ENCODE measurements at regions not wholly inside any gene's neighbourhood (a gene's known extent, or its start where the extent isn't known, plus 50 kb on each side); places are given as distances from the start of the nearest gene placed in this dataset.
A peak's percentile ranks its signal among the peaks of the same experiment; 100 is the strongest.

DNA sequence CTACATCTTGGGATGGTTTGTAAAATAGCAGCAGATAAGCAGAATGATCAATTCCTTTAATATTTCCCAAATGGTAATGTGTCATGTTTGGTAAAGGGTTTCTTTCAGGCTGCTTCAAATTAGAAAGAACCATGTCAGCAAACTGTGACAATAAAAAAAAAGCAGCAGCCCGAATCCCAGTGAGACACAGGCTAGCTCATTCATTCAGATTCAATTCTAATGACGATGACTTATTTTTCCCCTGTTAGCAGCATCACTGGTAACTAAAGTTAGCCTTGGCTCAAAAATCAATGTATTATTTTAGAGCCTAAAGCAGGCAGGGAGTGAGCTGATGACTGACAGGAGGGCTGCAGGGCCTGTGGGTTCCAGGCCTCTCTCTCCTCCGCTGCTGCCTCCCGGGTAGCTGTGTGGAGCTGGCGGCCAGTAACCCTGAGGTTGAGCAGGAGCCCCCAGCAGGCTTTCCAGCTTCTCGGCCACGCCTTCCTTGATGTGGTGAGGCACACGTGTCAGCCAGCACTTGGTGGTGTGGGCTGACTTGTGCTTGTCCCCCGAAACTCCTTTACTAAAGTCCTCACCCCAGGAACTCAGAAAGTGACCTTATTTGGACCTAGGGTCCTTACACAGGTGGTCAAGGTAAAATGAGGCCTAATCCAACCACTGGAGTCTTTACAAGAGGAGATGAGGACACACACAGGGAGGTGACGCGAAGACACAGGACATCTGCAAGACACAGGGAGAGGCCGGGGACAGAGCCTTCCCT lies 120.5 kb upstream of the HS6ST1 start:
- DNase-seq, result no peak

DNA sequence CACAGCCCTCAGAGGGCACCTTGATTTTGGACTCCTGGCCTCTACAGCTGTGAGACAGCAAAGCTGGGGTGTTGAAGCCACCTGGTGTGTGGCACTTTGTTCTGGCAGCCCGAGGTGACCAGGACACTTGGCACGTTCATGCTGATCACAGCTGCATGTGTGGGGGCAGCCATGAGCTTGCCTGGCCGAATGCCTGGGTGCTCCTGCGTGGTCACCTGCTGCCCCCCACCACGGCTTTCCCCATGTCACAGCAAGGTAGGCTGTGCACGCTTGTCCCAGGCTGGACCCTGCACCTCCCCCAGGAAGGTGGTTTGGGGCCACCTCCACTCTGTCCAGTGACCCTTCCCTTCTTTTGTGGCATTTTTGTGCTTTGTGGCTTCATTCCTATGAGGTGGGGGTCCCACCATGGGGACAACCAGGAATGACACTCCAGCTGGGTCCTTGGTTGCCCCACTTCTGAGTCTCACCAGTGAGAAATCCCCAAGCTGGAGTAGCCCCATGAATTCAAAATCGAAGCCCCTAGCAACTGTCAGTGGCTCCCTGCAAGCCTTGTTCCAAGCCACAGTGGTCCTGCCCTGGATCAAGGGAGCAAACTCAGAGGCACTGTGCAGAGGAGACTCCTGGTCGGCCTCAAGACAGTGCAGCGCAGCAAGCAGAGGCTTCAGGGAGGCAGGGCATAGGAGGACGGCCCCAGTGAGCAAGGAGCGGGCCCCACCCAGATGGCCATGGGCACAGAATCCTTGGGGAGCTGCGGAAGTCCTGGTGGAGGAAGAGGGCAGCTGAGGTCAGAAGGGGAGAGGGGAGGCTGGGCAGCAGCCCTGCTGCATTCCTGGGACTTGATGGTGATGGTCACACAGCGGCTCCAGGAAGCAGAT lies 121.4 kb upstream of the HS6ST1 start:
- no peak for DNase-seq

GRCh38 chr2:128440666-128441340 lies 122.1 kb upstream of the HS6ST1 start:
- DNase-seq, result no peak

GRCh38 chr2:128441341-128442052 lies 122.8 kb upstream of the HS6ST1 start:
- DNase-seq, result no peak

DNA sequence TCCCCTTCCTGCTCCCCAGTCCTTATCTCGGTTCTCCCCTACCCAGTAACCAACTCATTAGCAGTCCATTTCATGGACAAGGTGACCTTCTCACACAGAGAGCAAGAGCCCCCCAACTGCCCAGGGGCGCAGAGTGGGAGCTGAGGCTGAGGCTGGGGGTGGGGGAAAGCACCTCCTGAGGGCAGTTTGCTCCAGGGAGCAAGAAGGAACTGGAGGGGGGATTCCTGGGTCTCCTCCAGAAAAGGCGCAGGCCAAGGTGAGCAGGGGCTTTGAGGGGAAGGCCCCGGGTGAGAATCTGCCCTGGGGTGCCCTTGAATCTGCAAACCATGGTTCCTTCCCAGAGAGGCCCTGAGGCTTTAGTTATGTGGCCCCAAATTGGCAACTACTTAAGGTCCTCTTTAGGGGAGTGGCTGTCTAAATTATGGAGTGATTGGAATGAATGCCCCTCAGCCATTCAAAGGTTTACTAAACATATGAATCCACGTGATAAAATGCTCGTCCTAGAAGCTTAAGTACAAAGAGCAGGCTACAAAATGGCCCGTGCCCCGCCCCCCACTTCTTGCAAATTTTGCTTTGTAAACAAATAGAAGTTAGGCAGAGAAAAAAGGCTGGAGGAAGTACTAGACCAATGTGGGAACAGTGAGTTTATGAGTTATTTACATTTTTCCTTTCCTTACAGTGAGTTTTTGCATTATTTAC lies 123.5 kb upstream of the HS6ST1 start:
- DNase-seq, result no peak

DNA sequence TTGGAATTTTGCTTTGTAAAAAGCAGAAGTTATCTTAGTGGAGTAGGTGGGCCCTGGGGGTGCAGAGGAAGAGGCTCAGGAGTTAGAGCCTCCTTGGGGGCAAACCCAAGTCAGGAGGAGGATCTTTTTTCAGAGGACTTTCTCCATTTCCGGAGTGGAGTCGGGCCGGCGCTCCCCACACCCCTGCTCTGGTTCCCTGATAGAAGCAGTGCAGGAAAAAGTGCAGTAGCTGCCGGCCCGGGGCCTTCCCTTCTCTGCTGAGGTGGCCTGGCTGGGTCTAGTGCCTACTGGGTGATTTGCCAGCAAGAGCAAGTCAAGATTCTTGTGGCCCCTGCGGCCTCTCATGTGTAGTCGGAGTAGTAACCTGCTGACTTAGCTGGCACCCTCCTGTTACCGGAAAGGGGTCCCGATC lies 124.2 kb upstream of the HS6ST1 start:
- DNase-seq, result no peak

GRCh38 chr2:128444121-128444771 lies 125.6 kb upstream of the HS6ST1 start:
- DNase-seq, result peak; percentile 58

DNA sequence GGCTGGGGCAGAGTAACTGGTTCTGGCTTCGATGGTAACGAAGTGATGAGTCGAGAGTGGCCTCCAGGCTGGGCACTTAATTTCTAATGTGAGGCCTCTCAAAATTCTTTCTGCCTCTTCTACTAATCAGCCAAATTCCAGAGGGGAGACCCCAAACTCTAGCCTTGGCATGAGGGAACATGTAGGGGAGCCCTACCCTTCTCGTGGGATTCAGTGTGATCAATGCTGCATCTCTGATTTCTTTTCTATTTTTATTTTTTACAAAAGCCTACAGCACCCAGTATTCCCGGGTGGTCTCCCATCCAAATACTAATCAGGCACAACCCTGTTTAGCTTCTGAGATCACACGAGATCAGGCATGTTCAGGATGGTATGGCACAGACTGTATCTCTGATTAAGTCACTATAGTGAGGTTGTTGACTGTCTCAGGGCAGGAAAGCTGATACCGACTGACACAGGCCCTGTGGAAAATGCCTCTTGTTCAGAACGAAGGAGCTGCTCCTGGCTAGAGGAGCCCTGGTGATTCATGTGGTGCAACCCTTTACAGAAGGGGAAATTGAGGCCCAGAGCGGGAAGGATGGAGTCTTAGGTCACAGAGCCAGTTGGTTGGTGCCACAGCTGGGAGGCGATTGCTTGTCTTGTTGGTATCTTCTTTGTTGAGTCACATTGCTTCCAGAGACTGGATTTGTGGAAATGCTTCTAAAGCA lies 126.3 kb upstream of the HS6ST1 start:
- no peak for DNase-seq

- no peak for DNase-seq
Observed at GRCh38 chr2:128445523-128445900, 126.8 kb upstream of the HS6ST1 start.

DNA sequence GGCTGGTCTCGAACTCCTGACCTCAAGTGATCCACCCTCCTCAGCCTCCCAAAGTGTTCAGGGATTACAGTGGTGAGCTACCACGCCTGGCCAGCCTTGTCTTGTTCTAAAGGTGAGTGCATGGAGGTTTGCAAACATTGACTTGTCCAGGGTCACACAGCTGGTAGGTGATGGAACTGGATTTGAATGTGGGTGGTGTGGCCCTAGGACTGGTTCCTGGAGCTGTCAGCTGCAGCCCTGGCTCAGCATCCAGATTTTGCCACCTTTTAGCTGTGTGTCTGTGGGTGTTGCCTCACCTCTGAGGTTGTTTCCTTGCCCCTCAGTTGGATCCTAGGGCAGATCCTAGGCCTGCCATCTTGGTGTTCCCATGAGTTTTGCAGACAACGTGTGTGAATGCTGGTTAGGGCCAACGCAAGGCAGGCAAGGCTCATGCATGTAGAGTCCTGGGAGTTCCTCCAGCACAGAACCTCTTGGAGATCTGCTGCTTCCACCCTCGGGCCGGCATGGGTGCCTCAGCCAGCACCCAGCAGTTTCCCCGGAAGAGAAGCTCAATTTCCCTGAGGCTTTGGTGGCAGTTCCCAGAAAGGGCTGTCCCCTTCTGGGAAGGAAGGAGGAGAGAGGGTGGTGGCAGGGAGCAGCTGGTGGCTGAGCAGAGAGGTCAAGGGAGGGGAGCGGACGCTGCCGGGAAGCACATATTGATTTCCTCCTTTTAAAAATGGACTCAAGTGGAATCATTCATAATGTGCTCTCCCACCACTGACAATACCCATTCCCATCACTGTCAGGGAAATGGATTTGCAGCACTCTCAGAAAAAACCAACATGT lies 127.6 kb upstream of the HS6ST1 start:
- peak; percentile 77 for DNase-seq

GRCh38 chr2:128446874-128447537 lies 128.3 kb upstream of the HS6ST1 start:
- DNase-seq, result no peak

- DNase-seq, result no peak
Observed at GRCh38 chr2:128447538-128447995, 128.9 kb upstream of the HS6ST1 start.

DNA sequence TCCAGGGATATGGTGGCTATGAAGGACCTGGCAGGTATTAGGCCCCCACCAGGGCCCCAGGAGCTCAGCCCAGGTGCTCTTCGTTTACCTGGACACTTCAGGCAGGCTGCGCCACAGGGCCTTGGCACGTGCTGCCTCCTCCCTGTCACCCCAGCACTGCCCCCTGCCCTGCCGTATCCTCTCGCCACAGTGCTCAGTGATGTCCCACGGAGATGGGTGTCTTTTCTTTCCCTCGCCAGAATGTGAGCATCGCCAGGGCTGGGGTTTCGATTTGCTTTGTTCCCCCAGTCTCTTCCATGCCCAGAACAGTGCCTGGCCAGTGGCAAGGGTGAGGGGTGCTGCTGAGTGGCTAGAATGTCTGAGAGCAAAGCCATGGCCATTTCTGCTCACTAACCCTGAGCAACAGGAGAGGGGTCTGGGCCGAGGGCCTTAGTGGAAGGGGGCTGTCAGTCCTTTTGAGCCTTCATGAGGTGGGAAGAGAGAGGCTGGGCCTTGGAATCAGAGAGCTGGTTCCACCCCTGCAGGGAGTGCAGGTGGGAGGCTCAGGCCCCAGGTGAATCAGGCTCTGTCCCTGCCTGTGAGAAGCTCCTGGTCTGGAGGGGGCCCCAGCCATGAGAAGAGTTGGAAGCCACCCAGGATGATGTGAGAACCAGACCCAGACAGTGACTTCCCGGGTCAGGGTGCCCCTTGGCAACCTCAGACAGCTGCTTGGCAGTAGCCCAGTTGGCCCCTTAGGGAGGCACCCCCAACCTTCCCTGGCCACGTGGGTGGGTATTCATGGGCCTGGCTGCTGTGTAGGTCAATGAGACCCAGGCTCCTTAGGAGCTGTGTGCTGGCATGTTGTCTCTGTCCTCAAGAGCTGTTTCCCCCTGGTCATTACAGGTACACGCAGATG lies 129.9 kb upstream of the HS6ST1 start:
- no peak for DNase-seq

- no peak for DNase-seq
Observed at GRCh38 chr2:128449226-128450061, 130.8 kb upstream of the HS6ST1 start.

GRCh38 chr2:128450211-128451024 lies 131.8 kb upstream of the HS6ST1 start:
- no peak for DNase-seq
